ENCODE measurements at regions not wholly inside any gene's neighbourhood (a gene's known extent, or its start where the extent isn't known, plus 50 kb on each side); places are given as distances from the start of the nearest gene placed in this dataset.

GRCh38 chr3:72548981-72549380 lies 299.3 kb downstream of the SHQ1 start:
- no peak for DNase-seq (ENCODE audit: extremely low spot score in 2 of 2)
- Histone ChIP-seq H3K4me3 (no peak overlapping the region), H3K36me3 (no peaks in the 10 kb centered on the region), H3K27me3 (no peaks in the 10 kb centered on the region), H3K27ac (no peak overlapping the region), H3K9me3 (no peaks in the 10 kb centered on the region), H3K4me1 (no peaks in the 10 kb centered on the region)
- TF ChIP-seq CTCF (IDR thresholded peaks at IDR 0.05) (no peak), POLR2AphosphoS5 (IDR thresholded peaks at IDR 0.05; ENCODE audit: insufficient read depth in 1 of 2, low read depth in 1 of 2) (no peak), POLR2A (IDR thresholded peaks at IDR 0.05) (no peak)
- intact Hi-C loops (cut with DNase I): no loop called here

GRCh38 chr3:72548461-72548860 lies 299.8 kb downstream of the SHQ1 start:
- no peaks in the 10 kb centered on the region for H3K27me3 ChIP-seq
- intact Hi-C loops (cut with DNase I): no loop called here
- no peaks in the 10 kb centered on the region for H3K9me3 ChIP-seq
- no peak for TF ChIP-seq POLR2AphosphoS5 (IDR thresholded peaks at IDR 0.05; ENCODE audit: insufficient read depth in 1 of 2, low read depth in 1 of 2)
- TF ChIP-seq CTCF (IDR thresholded peaks at IDR 0.05): no peak
- TF ChIP-seq POLR2A (IDR thresholded peaks at IDR 0.05): no peak
- H3K27ac ChIP-seq: no peak overlapping the region
- no peak overlapping the region for H3K4me3 ChIP-seq
- no peaks in the 10 kb centered on the region for H3K4me1 ChIP-seq
- H3K36me3 ChIP-seq: no peaks in the 10 kb centered on the region
- DNase-seq (ENCODE audit: extremely low spot score in 2 of 2): no peak

GRCh38 chr3:72547183-72547582 lies 301.1 kb downstream of the SHQ1 start:
- intact Hi-C loops (cut with DNase I): no loop called here
- DNase-seq (ENCODE audit: extremely low spot score in 2 of 2): no peak
- no peak overlapping the region for H3K4me3 ChIP-seq
- no peaks in the 10 kb centered on the region for H3K4me1 ChIP-seq
- no peaks in the 10 kb centered on the region for H3K9me3 ChIP-seq
- TF ChIP-seq POLR2AphosphoS5 (IDR thresholded peaks at IDR 0.05; ENCODE audit: insufficient read depth in 1 of 2, low read depth in 1 of 2) (no peak), POLR2A (IDR thresholded peaks at IDR 0.05) (no peak), CTCF (IDR thresholded peaks at IDR 0.05) (no peak)
- no peaks in the 10 kb centered on the region for H3K36me3 ChIP-seq
- no peaks in the 10 kb centered on the region for H3K27me3 ChIP-seq
- no peak overlapping the region for H3K27ac ChIP-seq

- no peak for DNase-seq (ENCODE audit: extremely low spot score in 2 of 2)
Observed at GRCh38 chr3:72544239-72544638, 304.0 kb downstream of the SHQ1 start.

GRCh38 chr3:72543246-72543645 lies 305.0 kb downstream of the SHQ1 start:
- H3K27me3 ChIP-seq: no peaks in the 10 kb centered on the region
- no peaks in the 10 kb centered on the region for H3K9me3 ChIP-seq
- H3K4me3 ChIP-seq: no peak overlapping the region
- intact Hi-C loops (cut with DNase I): no loop called here
- TF ChIP-seq CTCF (IDR thresholded peaks at IDR 0.05) (no peak), POLR2A (IDR thresholded peaks at IDR 0.05) (no peak), POLR2AphosphoS5 (IDR thresholded peaks at IDR 0.05; ENCODE audit: insufficient read depth in 1 of 2, low read depth in 1 of 2) (no peak)
- H3K27ac ChIP-seq: no peak overlapping the region
- no peaks in the 10 kb centered on the region for H3K36me3 ChIP-seq
- DNase-seq (ENCODE audit: extremely low spot score in 2 of 2): no peak
- H3K4me1 ChIP-seq: no peaks in the 10 kb centered on the region

More at GRCh38 chr3:72544239-72544638, 304.0 kb downstream of the SHQ1 start:
- no peaks in the 10 kb centered on the region for H3K36me3 ChIP-seq
- no peaks in the 10 kb centered on the region for H3K4me1 ChIP-seq
- no peaks in the 10 kb centered on the region for H3K27me3 ChIP-seq
- H3K4me3 ChIP-seq: no peak overlapping the region
- intact Hi-C loops (cut with DNase I): no loop called here
- no peak overlapping the region for H3K27ac ChIP-seq
- TF ChIP-seq POLR2A (IDR thresholded peaks at IDR 0.05): no peak
- TF ChIP-seq POLR2AphosphoS5 (IDR thresholded peaks at IDR 0.05; ENCODE audit: insufficient read depth in 1 of 2, low read depth in 1 of 2): no peak
- TF ChIP-seq CTCF (IDR thresholded peaks at IDR 0.05): no peak
- no peaks in the 10 kb centered on the region for H3K9me3 ChIP-seq

All from vagina (tissue), 2 donors.